Endothelial cell of umbilical vein (primary cell): ENCODE measurements at regions not wholly inside any gene's neighbourhood (a gene's known extent, or its start where the extent isn't known, plus 50 kb on each side); places are given as distances from the start of the nearest gene placed in this dataset.

Experiments used
- BruUV-seq: library from RNA; stranded (reverse); fragments of 400-500 nt; replicated peaks from 2 replicates; lab custom pipeline; 2021; lab: Mats Ljungman, UMichigan
- CTCF ChIA-PET: fragments of 300-600, 350-600 bp; sonication (Branson Sonifier 250); formaldehyde crosslinking; loops from one replicate; lab custom pipeline; 2021; ENCODE audit warnings: antibody characterized with exemption, inconsistent platforms; lab: Charles Lee
- POLR2A ChIA-PET: fragments of 300-600, 350-600 bp; sonication (Branson Sonifier 250); formaldehyde crosslinking; loops from one replicate; lab custom pipeline; 2021; ENCODE audit warnings: antibody characterized with exemption, inconsistent platforms; lab: Charles Lee
- DNase-seq: peaks from one replicate; pipeline ENCODE4 v3.0.0-alpha.2; 2011; ENCODE audit warnings: low read depth, low spot score
- FAIRE-seq: peaks from 2 replicates; lab custom pipeline; 2011; peaks lifted over from hg19 to GRCh38; lab: Jason Lieb, UNC
- H2AFZ ChIP-seq: 2 replicates; pipeline ENCODE4 v1.6.0; 2012; ENCODE audit warnings: low read depth, low read length, control low read depth, inconsistent platforms
- H3K27ac ChIP-seq: 2 replicates; pipeline ENCODE4 v1.5.1; 2011; ENCODE audit warnings: low read depth, mild to moderate bottlenecking, control low read depth, low read length, moderate library complexity; ENCODE audit not compliant: insufficient read depth
- H3K27me3 ChIP-seq, 2 experiments: 2 replicates each; pipeline versions ENCODE4 v1.6.0 to v1.6.1; 2011; ENCODE audit warnings: low read length in 2 of 2, mixed read lengths in 1 of 2; ENCODE audit not compliant: control insufficient read depth in 2 of 2, insufficient read depth in 2 of 2
- H3K36me3 ChIP-seq, 2 experiments: 2 replicates in 1 of 2; 3 replicates in 1 of 2; pipeline ENCODE4 v1.5.1; 2011; ENCODE audit warnings: low read length in 2 of 2, mild to moderate bottlenecking in 1 of 2, moderate library complexity in 1 of 2; ENCODE audit not compliant: control insufficient read depth in 2 of 2, insufficient read depth in 2 of 2; ENCODE audit errors: extremely low read depth in 1 of 2
- H3K4me1 ChIP-seq: 3 replicates; pipeline ENCODE4 v1.5.1; 2011; ENCODE audit warnings: mild to moderate bottlenecking, low read length; ENCODE audit not compliant: control insufficient read depth, insufficient read depth; ENCODE audit errors: extremely low read depth
- H3K4me2 ChIP-seq: 2 replicates; pipeline ENCODE4 v1.6.1; 2011; ENCODE audit warnings: low read length, control low read depth, mixed read lengths; ENCODE audit not compliant: insufficient read depth
- H3K4me3 ChIP-seq, 3 experiments: fragments of 200-600 bp in 1 of 3; sonication (generic), shearing (Covaris generic) in 1 of 3; replicated peaks in 1 of 3; 2 replicates each; pipeline ENCODE4 v1.5.1; 2011 to 2016; ENCODE audit warnings: control low read depth in 3 of 3, low read length in 3 of 3, mild to moderate bottlenecking in 2 of 3, inconsistent platforms in 1 of 3, low read depth in 1 of 3, moderate library complexity in 1 of 3; ENCODE audit not compliant: insufficient read depth in 1 of 3
- H3K79me2 ChIP-seq: 2 replicates; pipeline ENCODE4 v1.6.0; 2012; ENCODE audit warnings: low read length, inconsistent platforms; ENCODE audit not compliant: control insufficient read depth, insufficient read depth
- H3K9ac ChIP-seq: replicated peaks from 2 replicates; pipeline ENCODE3; 2011; ENCODE audit warnings: low read length, control low read depth; ENCODE audit not compliant: insufficient read depth; ENCODE audit errors: extremely low read depth
- H3K9me1 ChIP-seq: replicated peaks from 3 replicates; pipeline ENCODE4 v1.6.0; 2011; ENCODE audit warnings: mild to moderate bottlenecking, low read length; ENCODE audit not compliant: control insufficient read depth, insufficient read depth; ENCODE audit errors: extremely low read depth
- H3K9me3 ChIP-seq: replicated peaks from 2 replicates; pipeline ENCODE4 v1.5.1; 2012; ENCODE audit warnings: low read length, inconsistent platforms; ENCODE audit not compliant: control insufficient read depth, insufficient read depth
- H4K20me1 ChIP-seq: replicated peaks from 2 replicates; pipeline ENCODE3; 2011; ENCODE audit warnings: mild to moderate bottlenecking, low read length; ENCODE audit not compliant: control insufficient read depth, insufficient read depth; ENCODE audit errors: extremely low read depth
- CTCF ChIP-seq, 2 donors: IDR thresholded peaks; 1 replicate in 1 of 2; 2 replicates in 1 of 2; pipeline ENCODE4 v1.5.1; 2011; ENCODE audit warnings: low read length in 2 of 2, mild to moderate bottlenecking in 2 of 2, moderate library complexity in 2 of 2, control low read depth in 1 of 2, inconsistent platforms in 1 of 2, low read depth in 1 of 2; ENCODE audit not compliant: insufficient read depth in 1 of 2; ENCODE audit errors: extremely low read depth in 1 of 2
- EZH2 ChIP-seq: IDR thresholded peaks from 2 replicates; pipeline ENCODE4 v1.6.1; 2012; ENCODE audit warnings: borderline replicate concordance, low read depth, mild to moderate bottlenecking, moderate library complexity, low read length, inconsistent platforms; ENCODE audit not compliant: severe bottlenecking
- FOS ChIP-seq: IDR thresholded peaks from 2 replicates; pipeline ENCODE4 v1.6.1; 2011; ENCODE audit warnings: mild to moderate bottlenecking, low read length, moderate library complexity, borderline replicate concordance; ENCODE audit not compliant: insufficient read depth
- GATA2 ChIP-seq: IDR thresholded peaks from 2 replicates; pipeline ENCODE4 v1.7.0; 2011; ENCODE audit warnings: low read depth, mild to moderate bottlenecking, moderate library complexity, mixed read lengths, low read length; ENCODE audit not compliant: insufficient read length, insufficient read depth
- JUN ChIP-seq: IDR thresholded peaks from 2 replicates; pipeline ENCODE4 v1.6.1; 2011; ENCODE audit warnings: borderline replicate concordance, low read depth; ENCODE audit not compliant: insufficient read length, insufficient read depth
- MAX ChIP-seq: IDR thresholded peaks from 2 replicates; pipeline ENCODE4 v1.6.1; 2011; ENCODE audit not compliant: insufficient read depth, insufficient read length
- MYC ChIP-seq: IDR thresholded peaks from one replicate; pipeline ENCODE4 v1.6.1; 2011; ENCODE audit warnings: mild to moderate bottlenecking, low read depth, low read length
- POLR2A ChIP-seq: IDR thresholded peaks from 2 replicates; pipeline ENCODE4 v1.6.1; 2012; ENCODE audit warnings: low read depth, mild to moderate bottlenecking, control low read depth, low read length
- POLR2AphosphoS5 ChIP-seq: IDR thresholded peaks from 2 replicates; pipeline ENCODE4 v1.6.1; 2012; ENCODE audit warnings: low read depth, mild to moderate bottlenecking, control low read depth, low read length, moderate library complexity; ENCODE audit not compliant: insufficient read depth
- dilution Hi-C: fragments of 300-500 bp; cut with MboI; formaldehyde crosslinking; loops from one replicate; pipeline ENCODE4 v1.15.0; 2019; ENCODE audit warnings: low sequenced_read_pairs; ENCODE audit not compliant: extremely low pct_ligation_motif_present
- intact Hi-C: fragments of 100-400 bp; cut with micrococcal nuclease; formaldehyde crosslinking; loops from one replicate; pipeline ENCODE4 v1.10.0; 2022

- no TSS peak for BruUV-seq
- DNase-seq = no peak
- dilution Hi-C loops (no loop called here), intact Hi-C loops (no loop called here)
- no peak for FAIRE-seq
- CTCF ChIA-PET = no interaction called here
- Histone ChIP-seq H2AFZ (no peak overlapping the region), H3K79me2 (no peaks in the 10 kb centered on the region), H3K4me1 (no peaks in the 10 kb centered on the region), H3K27ac (no peak overlapping the region), H4K20me1 (no peaks in the 10 kb centered on the region), H3K9me3 (no peaks in the 10 kb centered on the region), H3K4me2 (no peak overlapping the region), H3K36me3 (no peaks in the 10 kb centered on the region), H3K9me1 (no peaks in the 10 kb centered on the region), H3K4me3 (no peak overlapping the region), H3K27me3 (no peaks in the 10 kb centered on the region), H3K9ac (no peak overlapping the region)
- POLR2A ChIA-PET = no interaction called here
- TF ChIP-seq JUN (no peak), POLR2A (no peak), MAX (no peak), GATA2 (no peak)
Observed at GRCh38 chr1:191260056-191260455, 782.4 kb upstream of the BRINP3 start.

DNA sequence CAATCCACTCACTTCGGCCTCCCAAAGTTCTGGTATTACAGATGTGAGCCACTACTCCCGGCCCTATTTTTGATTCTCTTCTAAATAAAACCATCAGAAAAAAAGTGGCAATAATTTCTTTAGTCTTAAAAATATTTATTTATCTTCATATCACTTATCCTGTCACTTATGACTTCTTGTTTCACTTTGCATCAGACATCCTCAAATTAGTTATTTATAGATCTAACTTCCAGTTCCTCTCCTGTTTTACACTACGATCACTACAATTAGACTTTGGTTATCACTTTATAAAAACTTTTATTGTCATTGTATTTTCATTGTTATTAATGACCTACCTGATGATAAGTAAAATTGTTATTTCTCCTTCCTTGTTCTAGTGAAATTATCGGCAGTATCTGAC, 783.4 kb upstream of the BRINP3 start:
- no peaks in the 10 kb centered on the region for H3K4me1 ChIP-seq
- intact Hi-C loops = no loop called here
- H4K20me1 ChIP-seq = no peaks in the 10 kb centered on the region
- no peak overlapping the region for H3K27ac ChIP-seq
- FAIRE-seq (no peak), DNase-seq (no peak)
- H3K27me3 ChIP-seq = no peaks in the 10 kb centered on the region
- H3K4me2 ChIP-seq = no peak overlapping the region
- no peak overlapping the region for H2AFZ ChIP-seq
- H3K36me3 ChIP-seq = no peaks in the 10 kb centered on the region
- no peak overlapping the region for H3K9ac ChIP-seq
- no peaks in the 10 kb centered on the region for H3K79me2 ChIP-seq
- ChIA-PET POLR2A (no interaction called here), CTCF (no interaction called here)
- dilution Hi-C loops = no loop called here
- no TSS peak for BruUV-seq
- H3K9me1 ChIP-seq = no peaks in the 10 kb centered on the region
- TF ChIP-seq MYC = no peak
- TF ChIP-seq POLR2A = no peak
- TF ChIP-seq EZH2 = no peak
- TF ChIP-seq JUN = no peak
- TF ChIP-seq CTCF (IDR thresholded peaks at IDR 0.05; ENCODE audit: extremely low read depth in 1 of 2, insufficient read depth in 1 of 2, low read depth in 1 of 2, low read length in 2 of 2) = no peak
- no peak for TF ChIP-seq GATA2
- no peak for TF ChIP-seq MAX
- no peak for TF ChIP-seq FOS
- TF ChIP-seq POLR2AphosphoS5 = no peak
- no peak overlapping the region for H3K4me3 ChIP-seq
- no peaks in the 10 kb centered on the region for H3K9me3 ChIP-seq
